ENCODE measurements at regions not wholly inside any gene's neighbourhood (a gene's known extent, or its start where the extent isn't known, plus 50 kb on each side); places are given as distances from the start of the nearest gene placed in this dataset.

GRCh38 chr4:20454515-20454914, 202.8 kb downstream of the SLIT2 start (continued):
- no peak for TF ChIP-seq CSRNP3 (CRISPR knock-in tag; IDR thresholded peaks at IDR 0.05)
- TF ChIP-seq ZNF70 (CRISPR knock-in tag; IDR thresholded peaks at IDR 0.05): no peak
- no peak for TF ChIP-seq OSR1 (CRISPR knock-in tag; IDR thresholded peaks at IDR 0.05)
- TF ChIP-seq BACH2 (CRISPR knock-in tag; IDR thresholded peaks at IDR 0.05; ENCODE audit: borderline replicate concordance): no peak
- TF ChIP-seq ZNF565 (CRISPR knock-in tag; conservative IDR thresholded peaks at IDR 0.05; ENCODE audit: low read depth): no peak
- TF ChIP-seq, protein P1, sequence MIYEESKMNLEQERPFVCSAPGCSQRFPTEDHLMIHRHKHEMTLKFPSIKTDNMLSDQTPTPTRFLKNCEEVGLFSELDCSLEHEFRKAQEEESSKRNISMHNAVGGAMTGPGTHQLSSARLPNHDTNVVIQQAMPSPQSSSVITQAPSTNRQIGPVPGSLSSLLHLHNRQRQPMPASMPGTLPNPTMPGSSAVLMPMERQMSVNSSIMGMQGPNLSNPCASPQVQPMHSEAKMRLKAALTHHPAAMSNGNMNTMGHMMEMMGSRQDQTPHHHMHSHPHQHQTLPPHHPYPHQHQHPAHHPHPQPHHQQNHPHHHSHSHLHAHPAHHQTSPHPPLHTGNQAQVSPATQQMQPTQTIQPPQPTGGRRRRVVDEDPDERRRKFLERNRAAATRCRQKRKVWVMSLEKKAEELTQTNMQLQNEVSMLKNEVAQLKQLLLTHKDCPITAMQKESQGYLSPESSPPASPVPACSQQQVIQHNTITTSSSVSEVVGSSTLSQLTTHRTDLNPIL (CRISPR knock-in tag; IDR thresholded peaks at IDR 0.05; ENCODE audit: low read depth): no peak

DNA sequence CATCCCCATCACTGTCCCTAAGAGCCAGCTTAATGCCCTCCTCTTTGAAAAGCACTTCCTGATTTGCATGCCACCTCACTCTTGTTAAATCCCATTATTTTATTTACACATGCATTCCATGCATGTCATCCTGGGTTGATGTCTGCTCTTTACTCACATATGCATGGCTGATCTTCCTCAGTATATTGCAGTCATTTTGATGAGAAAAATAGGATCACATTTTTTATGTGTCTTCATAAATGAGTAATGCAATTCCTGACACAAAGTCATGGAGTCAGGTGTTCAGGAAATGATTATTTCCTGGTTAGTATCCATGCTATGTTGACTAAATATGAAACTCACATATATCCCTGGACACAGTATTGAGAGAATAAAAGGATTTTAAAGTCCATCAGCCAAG, 204.7 kb downstream of the SLIT2 start:
- no peak; the same call in 2 of the 3 replicates for ATAC-seq
- TF ChIP-seq ARNTL (CRISPR knock-in tag; IDR thresholded peaks at IDR 0.05; ENCODE audit: borderline replicate concordance, low read depth) (no peak), ZNF565 (CRISPR knock-in tag; conservative IDR thresholded peaks at IDR 0.05; ENCODE audit: low read depth) (no peak), ZFP3 (CRISPR knock-in tag; IDR thresholded peaks at IDR 0.05) (no peak), TCF4 (CRISPR knock-in tag; IDR thresholded peaks at IDR 0.05; ENCODE audit: borderline replicate concordance) (no peak), BACH2 (CRISPR knock-in tag; IDR thresholded peaks at IDR 0.05; ENCODE audit: borderline replicate concordance) (no peak), CSDC2 (CRISPR knock-in tag; IDR thresholded peaks at IDR 0.05) (no peak), TOX (CRISPR knock-in tag; IDR thresholded peaks at IDR 0.05; ENCODE audit: borderline replicate concordance) (no peak), ZNF8 (CRISPR knock-in tag; IDR thresholded peaks at IDR 0.05) (no peak), ISL1 (CRISPR knock-in tag; IDR thresholded peaks at IDR 0.05) (no peak), ZFP30 (CRISPR knock-in tag; IDR thresholded peaks at IDR 0.05) (no peak)
- TF ChIP-seq, protein P2, sequence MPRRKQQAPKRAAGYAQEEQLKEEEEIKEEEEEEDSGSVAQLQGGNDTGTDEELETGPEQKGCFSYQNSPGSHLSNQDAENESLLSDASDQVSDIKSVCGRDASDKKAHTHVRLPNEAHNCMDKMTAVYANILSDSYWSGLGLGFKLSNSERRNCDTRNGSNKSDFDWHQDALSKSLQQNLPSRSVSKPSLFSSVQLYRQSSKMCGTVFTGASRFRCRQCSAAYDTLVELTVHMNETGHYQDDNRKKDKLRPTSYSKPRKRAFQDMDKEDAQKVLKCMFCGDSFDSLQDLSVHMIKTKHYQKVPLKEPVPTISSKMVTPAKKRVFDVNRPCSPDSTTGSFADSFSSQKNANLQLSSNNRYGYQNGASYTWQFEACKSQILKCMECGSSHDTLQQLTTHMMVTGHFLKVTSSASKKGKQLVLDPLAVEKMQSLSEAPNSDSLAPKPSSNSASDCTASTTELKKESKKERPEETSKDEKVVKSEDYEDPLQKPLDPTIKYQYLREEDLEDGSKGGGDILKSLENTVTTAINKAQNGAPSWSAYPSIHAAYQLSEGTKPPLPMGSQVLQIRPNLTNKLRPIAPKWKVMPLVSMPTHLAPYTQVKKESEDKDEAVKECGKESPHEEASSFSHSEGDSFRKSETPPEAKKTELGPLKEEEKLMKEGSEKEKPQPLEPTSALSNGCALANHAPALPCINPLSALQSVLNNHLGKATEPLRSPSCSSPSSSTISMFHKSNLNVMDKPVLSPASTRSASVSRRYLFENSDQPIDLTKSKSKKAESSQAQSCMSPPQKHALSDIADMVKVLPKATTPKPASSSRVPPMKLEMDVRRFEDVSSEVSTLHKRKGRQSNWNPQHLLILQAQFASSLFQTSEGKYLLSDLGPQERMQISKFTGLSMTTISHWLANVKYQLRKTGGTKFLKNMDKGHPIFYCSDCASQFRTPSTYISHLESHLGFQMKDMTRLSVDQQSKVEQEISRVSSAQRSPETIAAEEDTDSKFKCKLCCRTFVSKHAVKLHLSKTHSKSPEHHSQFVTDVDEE (CRISPR knock-in tag; IDR thresholded peaks at IDR 0.05): no peak

- peak; percentile 74 for TF ChIP-seq TCF4 (CRISPR knock-in tag; IDR thresholded peaks at IDR 0.05; ENCODE audit: borderline replicate concordance)
- no peak for TF ChIP-seq ESRRG (CRISPR knock-in tag; IDR thresholded peaks at IDR 0.05)
- peak; percentile 47 for ATAC-seq
These were observed 210.9 kb downstream of the SLIT2 start for GRCh38 chr4:20462426-20463175.

DNA sequence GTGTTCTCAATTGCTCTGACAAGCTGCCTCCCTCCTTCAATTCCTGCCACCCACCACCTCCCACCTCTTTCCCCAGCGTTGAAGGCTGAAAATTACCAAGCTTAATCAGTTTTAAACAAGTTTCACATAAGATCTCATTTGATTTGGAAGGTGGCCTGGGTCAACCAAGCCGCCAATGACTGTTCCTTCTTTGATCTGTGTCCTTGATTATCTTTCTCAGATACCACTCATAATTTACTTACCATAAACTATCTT, 211.4 kb downstream of the SLIT2 start:
- no peak for ATAC-seq
- no peak for TF ChIP-seq CSRNP3 (CRISPR knock-in tag; IDR thresholded peaks at IDR 0.05)
- TF ChIP-seq ZNF8 (CRISPR knock-in tag; IDR thresholded peaks at IDR 0.05): no peak
- TF ChIP-seq, protein P3, sequence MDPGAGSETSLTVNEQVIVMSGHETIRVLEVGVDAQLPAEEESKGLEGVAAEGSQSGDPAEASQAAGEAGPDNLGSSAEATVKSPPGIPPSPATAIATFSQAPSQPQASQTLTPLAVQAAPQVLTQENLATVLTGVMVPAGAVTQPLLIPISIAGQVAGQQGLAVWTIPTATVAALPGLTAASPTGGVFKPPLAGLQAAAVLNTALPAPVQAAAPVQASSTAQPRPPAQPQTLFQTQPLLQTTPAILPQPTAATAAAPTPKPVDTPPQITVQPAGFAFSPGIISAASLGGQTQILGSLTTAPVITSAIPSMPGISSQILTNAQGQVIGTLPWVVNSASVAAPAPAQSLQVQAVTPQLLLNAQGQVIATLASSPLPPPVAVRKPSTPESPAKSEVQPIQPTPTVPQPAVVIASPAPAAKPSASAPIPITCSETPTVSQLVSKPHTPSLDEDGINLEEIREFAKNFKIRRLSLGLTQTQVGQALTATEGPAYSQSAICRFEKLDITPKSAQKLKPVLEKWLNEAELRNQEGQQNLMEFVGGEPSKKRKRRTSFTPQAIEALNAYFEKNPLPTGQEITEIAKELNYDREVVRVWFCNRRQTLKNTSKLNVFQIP (CRISPR knock-in tag; IDR thresholded peaks at IDR 0.05; ENCODE audit: borderline replicate concordance, low read depth): no peak
- TF ChIP-seq TOX (CRISPR knock-in tag; IDR thresholded peaks at IDR 0.05; ENCODE audit: borderline replicate concordance): no peak
- no peak for TF ChIP-seq RARB (CRISPR knock-in tag; IDR thresholded peaks at IDR 0.05)
- no peak for TF ChIP-seq ZNF565 (CRISPR knock-in tag; conservative IDR thresholded peaks at IDR 0.05; ENCODE audit: low read depth)
- no peak for TF ChIP-seq ARNTL (CRISPR knock-in tag; IDR thresholded peaks at IDR 0.05; ENCODE audit: borderline replicate concordance, low read depth)
- TF ChIP-seq GLIS3 (CRISPR knock-in tag; IDR thresholded peaks at IDR 0.05): no peak
- no peak for TF ChIP-seq ISL1 (CRISPR knock-in tag; IDR thresholded peaks at IDR 0.05)
